Ecto neural progenitor cell (in vitro differentiated cells): ENCODE measurements at regions not wholly inside any gene's neighbourhood (a gene's known extent, or its start where the extent isn't known, plus 50 kb on each side); places are given as distances from the start of the nearest gene placed in this dataset.

Source experiments
- DNase-seq: peaks from one replicate; pipeline ENCODE4 v3.0.0-alpha.2; 2018; ENCODE audit warnings: low spot score

GRCh38 chr6:84525907-84526306, 238.5 kb downstream of the TBX18 start:
- no peak for DNase-seq

- DNase-seq, result no peak
Observed at GRCh38 chr6:84524636-84525035, 239.8 kb downstream of the TBX18 start.

- no peak for DNase-seq
Observed at GRCh38 chr6:84522135-84522549, 242.3 kb downstream of the TBX18 start.

GRCh38 chr6:84521511-84521910, 242.9 kb downstream of the TBX18 start:
- no peak for DNase-seq

GRCh38 chr6:84517741-84518530, 246.5 kb downstream of the TBX18 start:
- no peak for DNase-seq

- DNase-seq, result no peak
Observed at GRCh38 chr6:84516154-84516553, 248.2 kb downstream of the TBX18 start.

GRCh38 chr6:84515067-84515466, 249.3 kb downstream of the TBX18 start:
- DNase-seq, result no peak

- DNase-seq, result no peak
Observed at GRCh38 chr6:84514089-84514971, 250.1 kb downstream of the TBX18 start.

GRCh38 chr6:84512391-84512790, 252.0 kb downstream of the TBX18 start:
- DNase-seq, result no peak

- no peak for DNase-seq
Observed at GRCh38 chr6:84511929-84512328, 252.5 kb downstream of the TBX18 start.

- no peak for DNase-seq
Observed at GRCh38 chr6:84508981-84509380, 255.4 kb downstream of the TBX18 start.

GRCh38 chr6:84508334-84508733, 256.1 kb downstream of the TBX18 start:
- no peak for DNase-seq

GRCh38 chr6:84504025-84504424, 260.4 kb downstream of the TBX18 start:
- no peak for DNase-seq

GRCh38 chr6:84501315-84501714, 263.1 kb downstream of the TBX18 start:
- DNase-seq, result no peak

GRCh38 chr6:84500726-84501125, 263.7 kb downstream of the TBX18 start:
- DNase-seq, result no peak

- DNase-seq, result no peak
Observed at GRCh38 chr6:84498905-84499304, 265.5 kb downstream of the TBX18 start.

GRCh38 chr6:84492241-84493165, 265.1 kb upstream of the CEP162 start:
- DNase-seq, result no peak

- DNase-seq, result no peak
Observed at GRCh38 chr6:84489598-84489997, 262.2 kb upstream of the CEP162 start.

- DNase-seq, result no peak
Observed at GRCh38 chr6:84486526-84486925, 259.1 kb upstream of the CEP162 start.

- no peak for DNase-seq
Observed at GRCh38 chr6:84469144-84469543, 241.7 kb upstream of the CEP162 start.

GRCh38 chr6:84467296-84467695, 239.9 kb upstream of the CEP162 start:
- no peak for DNase-seq

GRCh38 chr6:84466511-84466910, 239.1 kb upstream of the CEP162 start:
- DNase-seq, result no peak
